MM.1S (cell line): ENCODE measurements at regions not wholly inside any gene's neighbourhood (a gene's known extent, or its start where the extent isn't known, plus 50 kb on each side); places are given as distances from the start of the nearest gene placed in this dataset.

Experiments used
- DNase-seq: peaks from one replicate; pipeline ENCODE4 v3.0.0-alpha.2; 2015
- H2AFZ ChIP-seq: fragments of 300-600 bp; sonication (generic); 2 replicates; pipeline ENCODE4 v1.6.0; 2016; ENCODE audit warnings: antibody characterized with exemption, low read length
- H3F3A ChIP-seq: fragments of 300-600 bp; sonication (generic); 2 replicates; pipeline ENCODE4 v1.6.1; 2016; ENCODE audit warnings: mild to moderate bottlenecking, antibody characterized with exemption, low read length, moderate library complexity, mixed read lengths; ENCODE audit not compliant: insufficient read depth
- H3K27ac ChIP-seq: fragments of 300-600 bp; sonication (generic); 2 replicates; pipeline ENCODE4 v1.5.1; 2016; ENCODE audit warnings: mild to moderate bottlenecking, low read length
- H3K27me3 ChIP-seq: fragments of 300-600 bp; sonication (generic); replicated peaks from 2 replicates; pipeline ENCODE4 v1.6.0; 2016; ENCODE audit warnings: low read length; ENCODE audit not compliant: insufficient read depth
- H3K36me3 ChIP-seq: fragments of 300-600 bp; sonication (generic); replicated peaks from 2 replicates; pipeline ENCODE4 v1.6.1; 2016; ENCODE audit warnings: mild to moderate bottlenecking, low read length, mixed read lengths; ENCODE audit not compliant: insufficient read depth
- H3K4me1 ChIP-seq: fragments of 300-600 bp; sonication (generic); 2 replicates; pipeline ENCODE4 v1.6.1; 2016; ENCODE audit warnings: low read length, mixed read lengths
- H3K4me2 ChIP-seq: fragments of 300-600 bp; sonication (generic); 2 replicates; pipeline ENCODE4 v1.6.0; 2016; ENCODE audit warnings: low read depth, low read length
- H3K4me3 ChIP-seq: fragments of 300-600 bp; sonication (generic); 2 replicates; pipeline ENCODE4 v1.5.1; 2016; ENCODE audit warnings: low read length, mixed read lengths
- H3K79me2 ChIP-seq: fragments of 300-600 bp; sonication (generic); 2 replicates; pipeline ENCODE4 v1.6.1; 2016; ENCODE audit warnings: mixed run types, low read length, mixed read lengths
- H3K9ac ChIP-seq: fragments of 300-600 bp; sonication (generic); 2 replicates; pipeline ENCODE4 v1.6.1; 2016; ENCODE audit warnings: low read length, mixed read lengths
- H3K9me2 ChIP-seq: fragments of 300-600 bp; sonication (generic); replicated peaks from 2 replicates; pipeline ENCODE4 v1.6.1; 2016; ENCODE audit warnings: mild to moderate bottlenecking, low read length, mixed read lengths; ENCODE audit not compliant: insufficient read depth
- H3K9me3 ChIP-seq: fragments of 300-600 bp; sonication (generic); replicated peaks from 2 replicates; pipeline ENCODE4 v1.6.1; 2016; ENCODE audit warnings: mild to moderate bottlenecking, low read length, mixed read lengths; ENCODE audit not compliant: insufficient read depth
- H4K20me1 ChIP-seq: fragments of 300-600 bp; sonication (generic); 2 replicates; pipeline ENCODE4 v1.6.1; 2016; ENCODE audit warnings: mild to moderate bottlenecking, low read length, moderate library complexity, mixed read lengths; ENCODE audit not compliant: insufficient read depth
- EZH2 ChIP-seq: fragments of 300-600 bp; sonication (generic); optimal IDR thresholded peaks from 2 replicates; pipeline ENCODE3; 2017; ENCODE audit warnings: low read depth, mild to moderate bottlenecking, antibody characterized with exemption, low read length, mixed read lengths
- EZH2phosphoT487 ChIP-seq: fragments of 300-600 bp; sonication (generic); IDR thresholded peaks from 2 replicates; pipeline ENCODE4 v1.6.1; 2018; ENCODE audit warnings: antibody characterized with exemption, low read length
- TF ChIP-seq, protein P1 (sequence below): fragments of 300-600 bp; sonication (generic); IDR thresholded peaks from 2 replicates; pipeline ENCODE4 v1.5.1; 2016; ENCODE audit warnings: antibody characterized with exemption, low read length, mixed read lengths

DNA sequence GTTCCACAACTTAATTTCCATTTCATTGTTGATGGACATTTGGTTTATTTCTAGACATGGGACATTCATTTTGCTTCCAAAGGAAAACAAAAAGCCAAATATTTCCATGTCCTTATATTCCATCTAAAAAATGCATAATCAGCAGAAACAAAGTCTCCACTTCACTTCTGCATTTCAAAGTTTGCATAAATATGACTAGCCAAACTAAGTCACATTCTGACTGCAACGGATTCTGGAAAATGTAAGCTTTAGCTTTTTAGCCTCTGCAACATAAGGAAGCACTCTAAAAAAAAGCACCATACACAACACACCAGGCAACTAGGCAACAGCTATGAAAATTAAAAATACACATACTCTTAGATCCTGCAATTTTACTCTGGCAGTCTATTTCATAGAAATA lies 135.3 kb downstream of the ETAA1 start:
- Histone ChIP-seq H3K27ac (no peak overlapping the region), H3F3A (no peaks in the 10 kb centered on the region), H3K9me3 (no peaks in the 10 kb centered on the region), H3K27me3 (no peaks in the 10 kb centered on the region), H3K9me2 (no peaks in the 10 kb centered on the region; the same call in 1 of the 2 replicates), H2AFZ (no peak overlapping the region), H3K4me1 (no peaks in the 10 kb centered on the region), H4K20me1 (no peaks in the 10 kb centered on the region), H3K4me3 (no peak overlapping the region), H3K9ac (no peak overlapping the region), H3K79me2 (no peaks in the 10 kb centered on the region), H3K4me2 (no peak overlapping the region), H3K36me3 (no peaks in the 10 kb centered on the region)
- TF ChIP-seq EZH2, result no peak
- no peak for TF ChIP-seq EZH2phosphoT487
- TF ChIP-seq, protein P1, sequence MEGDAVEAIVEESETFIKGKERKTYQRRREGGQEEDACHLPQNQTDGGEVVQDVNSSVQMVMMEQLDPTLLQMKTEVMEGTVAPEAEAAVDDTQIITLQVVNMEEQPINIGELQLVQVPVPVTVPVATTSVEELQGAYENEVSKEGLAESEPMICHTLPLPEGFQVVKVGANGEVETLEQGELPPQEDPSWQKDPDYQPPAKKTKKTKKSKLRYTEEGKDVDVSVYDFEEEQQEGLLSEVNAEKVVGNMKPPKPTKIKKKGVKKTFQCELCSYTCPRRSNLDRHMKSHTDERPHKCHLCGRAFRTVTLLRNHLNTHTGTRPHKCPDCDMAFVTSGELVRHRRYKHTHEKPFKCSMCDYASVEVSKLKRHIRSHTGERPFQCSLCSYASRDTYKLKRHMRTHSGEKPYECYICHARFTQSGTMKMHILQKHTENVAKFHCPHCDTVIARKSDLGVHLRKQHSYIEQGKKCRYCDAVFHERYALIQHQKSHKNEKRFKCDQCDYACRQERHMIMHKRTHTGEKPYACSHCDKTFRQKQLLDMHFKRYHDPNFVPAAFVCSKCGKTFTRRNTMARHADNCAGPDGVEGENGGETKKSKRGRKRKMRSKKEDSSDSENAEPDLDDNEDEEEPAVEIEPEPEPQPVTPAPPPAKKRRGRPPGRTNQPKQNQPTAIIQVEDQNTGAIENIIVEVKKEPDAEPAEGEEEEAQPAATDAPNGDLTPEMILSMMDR, result no peak
- no peak for DNase-seq

GRCh38 chr2:67534745-67535144 lies 137.6 kb downstream of the ETAA1 start:
- Histone ChIP-seq H3K4me1 (no peaks in the 10 kb centered on the region), H3K9me2 (no peaks in the 10 kb centered on the region; the same call in 1 of the 2 replicates), H3K36me3 (no peaks in the 10 kb centered on the region), H3K4me2 (no peak overlapping the region), H3K9me3 (no peaks in the 10 kb centered on the region), H3K79me2 (no peaks in the 10 kb centered on the region), H2AFZ (no peak overlapping the region), H3K27me3 (no peaks in the 10 kb centered on the region), H3F3A (no peaks in the 10 kb centered on the region), H3K4me3 (no peak overlapping the region), H4K20me1 (no peaks in the 10 kb centered on the region), H3K9ac (no peak overlapping the region), H3K27ac (no peak overlapping the region)
- TF ChIP-seq EZH2phosphoT487 (no peak), EZH2 (no peak)
- TF ChIP-seq, protein P1, result no peak
- no peak for DNase-seq

DNA sequence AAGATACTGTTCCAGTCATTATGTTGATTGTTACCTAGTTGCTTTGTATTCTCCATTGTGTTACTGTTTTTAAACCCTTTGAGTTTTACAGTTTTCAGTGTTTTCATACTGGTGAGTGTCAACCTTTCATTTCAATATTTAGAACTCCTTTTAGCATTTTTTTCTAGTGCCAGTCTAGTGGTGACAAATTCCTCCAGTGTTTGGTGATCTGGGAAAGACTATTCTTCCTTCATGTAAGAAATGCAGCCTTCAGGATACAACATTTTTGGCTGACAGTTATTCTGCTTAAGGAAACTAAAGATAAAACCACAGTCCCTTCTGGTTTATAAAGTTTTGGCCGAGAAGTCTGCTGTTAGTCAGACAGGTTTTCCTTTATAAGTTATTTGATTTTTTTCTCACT lies 143.8 kb downstream of the ETAA1 start:
- no peak overlapping the region for H3K27ac ChIP-seq
- no peaks in the 10 kb centered on the region for H4K20me1 ChIP-seq
- no peaks in the 10 kb centered on the region for H3K9me2 ChIP-seq
- H3F3A ChIP-seq, result no peaks in the 10 kb centered on the region
- H3K4me2 ChIP-seq, result no peak overlapping the region
- H3K36me3 ChIP-seq, result no peaks in the 10 kb centered on the region
- DNase-seq, result no peak
- TF ChIP-seq EZH2phosphoT487 (no peak), EZH2 (no peak)
- TF ChIP-seq, protein P1, result no peak
- H3K27me3 ChIP-seq, result no peaks in the 10 kb centered on the region
- no peaks in the 10 kb centered on the region for H3K9me3 ChIP-seq
- H3K9ac ChIP-seq, result no peak overlapping the region
- H3K79me2 ChIP-seq, result no peaks in the 10 kb centered on the region
- H2AFZ ChIP-seq, result no peak overlapping the region
- no peak overlapping the region for H3K4me3 ChIP-seq
- no peaks in the 10 kb centered on the region for H3K4me1 ChIP-seq

GRCh38 chr2:67544286-67544685 lies 147.2 kb downstream of the ETAA1 start:
- Histone ChIP-seq H3K9ac (no peak overlapping the region), H3K9me3 (no peaks in the 10 kb centered on the region), H3F3A (no peaks in the 10 kb centered on the region), H3K9me2 (no peaks in the 10 kb centered on the region), H3K27ac (no peak overlapping the region), H2AFZ (no peak overlapping the region), H3K27me3 (no peaks in the 10 kb centered on the region), H3K4me3 (no peak overlapping the region), H4K20me1 (no peaks in the 10 kb centered on the region), H3K79me2 (no peaks in the 10 kb centered on the region), H3K36me3 (no peaks in the 10 kb centered on the region), H3K4me2 (no peak overlapping the region), H3K4me1 (no peaks in the 10 kb centered on the region)
- no peak for DNase-seq
- TF ChIP-seq EZH2phosphoT487, result no peak
- no peak for TF ChIP-seq EZH2
- TF ChIP-seq, protein P1, result no peak
